ENCODE measurements at regions not wholly inside any gene's neighbourhood (a gene's known extent, or its start where the extent isn't known, plus 50 kb on each side); places are given as distances from the start of the nearest gene placed in this dataset.
"Not testable (repeated sequence)": the region's sequence is repeated elsewhere in the genome, so short reads cannot be mapped to it uniquely, and the experiment has no call there.

DNA sequence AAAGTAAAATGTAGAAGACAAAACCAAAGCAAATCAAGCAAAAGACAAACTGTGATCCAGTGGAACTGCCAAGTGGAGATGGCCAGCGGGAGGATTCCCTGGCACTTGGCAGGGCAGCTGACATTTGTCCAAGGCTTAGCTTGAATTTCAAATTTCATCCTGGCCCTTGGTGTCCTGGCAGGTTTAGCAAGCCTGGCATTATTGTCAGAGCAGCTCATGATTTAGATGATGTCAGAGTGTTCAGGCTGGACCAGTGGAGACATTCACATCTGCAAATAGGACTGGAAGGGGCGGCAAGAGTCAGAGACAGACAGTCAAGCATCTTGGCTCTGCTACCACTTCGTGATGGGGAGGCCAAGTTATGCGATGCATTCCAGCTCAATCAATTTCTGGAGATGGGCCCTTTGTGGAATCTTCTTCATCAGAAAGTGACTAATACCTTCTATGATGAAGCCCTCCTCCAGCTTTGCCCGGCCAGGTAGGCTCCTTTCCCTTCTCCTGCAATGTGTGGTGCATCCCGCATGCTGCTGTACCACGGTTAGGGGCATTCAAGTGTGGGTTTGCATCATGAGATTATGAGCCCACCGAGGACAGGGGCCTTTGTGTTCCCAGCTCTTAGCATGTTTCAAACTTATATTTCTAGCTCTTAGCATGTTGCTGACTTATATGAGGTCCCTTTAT, 199.7 kb downstream of the ANKRD30B start:
- no peak overlapping the region for H3K27ac ChIP-seq
- DNase-seq (ENCODE audit: low spot score in 2 of 2), result peak in 1 of 2 donors; percentile 61
- no peaks in the 10 kb centered on the region for H3K36me3 ChIP-seq
- no peaks in the 10 kb centered on the region for H3K4me1 ChIP-seq
- TF ChIP-seq POLR2AphosphoS5 (IDR thresholded peaks at IDR 0.05), result no peak
- no peak for TF ChIP-seq EP300 (IDR thresholded peaks at IDR 0.05)
- no peak for TF ChIP-seq POLR2A (IDR thresholded peaks at IDR 0.05)
- WGBS, result 84% methylated on average over 8 of the region's 8 CpGs
- no peaks in the 10 kb centered on the region for H3K9me3 ChIP-seq
- no peaks in the 10 kb centered on the region for H3K27me3 ChIP-seq
- no peak overlapping the region for H3K4me3 ChIP-seq

DNA sequence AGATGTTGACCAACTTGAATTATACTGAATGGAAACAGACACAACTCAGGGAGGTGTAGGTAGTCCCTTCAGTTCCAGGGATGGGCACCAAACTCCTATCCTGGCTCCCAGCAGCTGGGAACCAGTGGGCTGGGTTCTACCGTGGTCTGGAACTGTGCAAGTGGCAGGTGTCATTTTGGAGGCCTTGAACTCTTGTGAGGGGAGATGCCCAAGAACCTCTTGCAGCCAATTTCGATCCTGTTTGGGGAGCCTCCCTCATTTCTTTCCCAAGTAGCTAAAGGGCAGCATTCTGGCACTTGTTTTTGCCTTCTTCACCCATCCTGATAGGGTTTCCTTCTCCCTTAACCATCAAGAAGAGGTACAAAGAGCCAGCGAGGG, 200.2 kb downstream of the ANKRD30B start:
- H3K27ac ChIP-seq, result no peak overlapping the region
- TF ChIP-seq, protein P1, sequence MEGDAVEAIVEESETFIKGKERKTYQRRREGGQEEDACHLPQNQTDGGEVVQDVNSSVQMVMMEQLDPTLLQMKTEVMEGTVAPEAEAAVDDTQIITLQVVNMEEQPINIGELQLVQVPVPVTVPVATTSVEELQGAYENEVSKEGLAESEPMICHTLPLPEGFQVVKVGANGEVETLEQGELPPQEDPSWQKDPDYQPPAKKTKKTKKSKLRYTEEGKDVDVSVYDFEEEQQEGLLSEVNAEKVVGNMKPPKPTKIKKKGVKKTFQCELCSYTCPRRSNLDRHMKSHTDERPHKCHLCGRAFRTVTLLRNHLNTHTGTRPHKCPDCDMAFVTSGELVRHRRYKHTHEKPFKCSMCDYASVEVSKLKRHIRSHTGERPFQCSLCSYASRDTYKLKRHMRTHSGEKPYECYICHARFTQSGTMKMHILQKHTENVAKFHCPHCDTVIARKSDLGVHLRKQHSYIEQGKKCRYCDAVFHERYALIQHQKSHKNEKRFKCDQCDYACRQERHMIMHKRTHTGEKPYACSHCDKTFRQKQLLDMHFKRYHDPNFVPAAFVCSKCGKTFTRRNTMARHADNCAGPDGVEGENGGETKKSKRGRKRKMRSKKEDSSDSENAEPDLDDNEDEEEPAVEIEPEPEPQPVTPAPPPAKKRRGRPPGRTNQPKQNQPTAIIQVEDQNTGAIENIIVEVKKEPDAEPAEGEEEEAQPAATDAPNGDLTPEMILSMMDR (IDR thresholded peaks at IDR 0.05), result no peak
- no peaks in the 10 kb centered on the region for H3K27me3 ChIP-seq
- 61% methylated on average over 3 of the region's 3 CpGs for WGBS
- no peak overlapping the region for H3K4me3 ChIP-seq
- H3K4me1 ChIP-seq, result no peaks in the 10 kb centered on the region
- peak in 1 of 2 donors; percentile 57 for DNase-seq (ENCODE audit: low spot score in 2 of 2)
- peaks cover 2% of the 10 kb centered on the region for H3K9me3 ChIP-seq
- no peaks in the 10 kb centered on the region for H3K36me3 ChIP-seq

DNA sequence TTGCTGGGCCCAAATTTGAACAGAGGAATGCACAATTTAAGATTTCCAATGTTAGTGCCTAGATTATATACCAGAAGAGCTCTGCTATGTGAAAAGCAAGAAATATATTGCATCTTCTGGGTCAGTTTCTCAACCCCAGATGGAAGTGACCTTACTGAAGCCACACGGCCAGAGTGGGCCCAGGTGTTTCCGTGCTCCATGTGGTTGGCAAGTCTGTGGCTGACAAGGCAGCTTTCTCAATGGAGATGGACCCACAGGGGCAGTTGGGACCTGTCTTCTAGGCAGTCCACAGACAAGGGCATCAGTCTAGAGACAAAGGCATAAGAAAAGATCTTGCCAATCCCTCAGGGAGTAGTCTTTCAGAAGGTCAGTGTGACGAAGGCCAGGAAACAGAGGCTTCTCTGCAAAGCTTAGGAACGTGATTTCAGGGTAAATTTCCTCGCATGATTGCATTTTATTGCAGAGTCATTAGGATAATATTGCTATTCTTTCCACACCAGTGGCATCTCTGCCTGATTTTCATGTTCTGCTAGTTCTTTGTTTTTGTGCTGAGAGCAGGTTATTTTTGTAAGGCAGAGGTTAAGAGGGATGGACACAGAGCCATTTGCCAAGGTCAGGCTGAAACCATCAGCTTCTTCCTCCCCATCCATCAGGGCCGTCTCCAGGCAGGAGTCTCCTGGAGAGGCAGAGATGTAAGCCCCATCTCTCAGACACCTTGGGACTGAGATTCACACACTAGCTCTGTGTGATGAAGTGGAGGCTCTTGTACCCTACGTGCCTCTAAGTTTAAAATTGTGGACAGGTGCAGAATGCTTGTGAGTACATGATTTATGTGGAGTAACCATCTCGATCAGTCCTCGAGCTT, 202.1 kb downstream of the ANKRD30B start:
- Histone ChIP-seq H3K4me3 (no peak overlapping the region), H3K27me3 (no peaks in the 10 kb centered on the region), H3K9me3 (peaks cover 3% of the 10 kb centered on the region), H3K36me3 (no peaks in the 10 kb centered on the region), H3K4me1 (no peaks in the 10 kb centered on the region), H3K27ac (no peak overlapping the region)
- TF ChIP-seq, protein P1 (IDR thresholded peaks at IDR 0.05), result no peak
- TF ChIP-seq POLR2A (IDR thresholded peaks at IDR 0.05) (no peak), EP300 (IDR thresholded peaks at IDR 0.05) (no peak), POLR2AphosphoS5 (IDR thresholded peaks at IDR 0.05) (no peak)
- 80% methylated on average over 8 of the region's 9 CpGs for WGBS
- peak in 1 of 2 donors; percentile 12 for DNase-seq (ENCODE audit: low spot score in 2 of 2)

DNA sequence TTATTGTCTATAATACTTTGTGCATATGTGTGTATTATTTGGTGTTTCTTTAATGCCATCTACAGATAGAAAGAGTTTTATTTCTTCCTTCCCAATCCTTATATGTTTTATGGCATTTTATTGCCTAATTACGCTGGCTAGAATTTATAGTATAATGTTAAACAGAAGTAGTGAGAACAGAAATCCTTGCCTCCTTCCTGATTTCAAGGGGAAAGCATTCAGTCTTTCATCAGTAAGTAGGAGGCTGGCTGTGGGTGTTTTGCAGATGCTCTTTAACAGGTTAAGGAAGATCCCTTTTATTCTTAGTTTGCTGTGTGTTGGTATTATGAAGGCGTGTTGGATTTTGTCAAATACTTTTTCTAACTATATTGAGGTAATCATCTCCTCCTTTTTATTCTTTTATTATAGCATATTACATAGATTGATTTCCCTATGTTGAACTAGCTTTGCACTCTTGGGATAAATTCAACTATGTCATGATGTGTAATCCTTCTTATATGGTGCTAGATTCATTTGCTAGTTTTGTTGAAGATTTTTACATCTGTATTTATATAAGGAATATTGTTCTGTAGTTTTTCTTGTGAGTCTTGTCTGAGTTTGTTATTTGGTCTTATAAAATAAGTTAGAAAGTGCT, 204.6 kb downstream of the ANKRD30B start:
- not testable (repeated sequence) for H3K27ac ChIP-seq; H3K4me3 ChIP-seq; H3K36me3 ChIP-seq; H3K4me1 ChIP-seq; DNase-seq (ENCODE audit: low spot score in 2 of 2); H3K27me3 ChIP-seq; H3K9me3 ChIP-seq
- WGBS, result 87% methylated on average over 2 of the region's 2 CpGs

DNA sequence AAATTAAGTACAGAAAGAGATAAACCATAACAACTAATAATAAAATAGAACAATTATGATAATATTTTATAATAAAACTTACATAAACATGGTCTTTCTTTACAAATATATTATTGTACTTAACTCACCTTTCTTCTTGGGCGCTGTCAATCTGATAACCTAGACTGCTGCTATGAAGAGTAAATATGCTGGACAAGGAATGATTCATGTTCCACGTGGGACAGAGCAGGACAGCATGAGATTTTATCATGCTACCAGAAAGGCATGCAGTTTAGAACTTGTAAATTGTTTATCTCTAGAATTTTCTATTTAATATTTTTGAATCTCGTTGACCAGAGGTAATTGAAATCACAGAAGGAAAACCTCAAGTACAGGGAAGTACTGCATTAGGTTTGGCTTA, 210.7 kb downstream of the ANKRD30B start:
- Histone ChIP-seq H3K4me3 (no peak overlapping the region), H3K27ac (no peak overlapping the region), H3K4me1 (no peaks in the 10 kb centered on the region), H3K36me3 (no peaks in the 10 kb centered on the region), H3K9me3 (no peaks in the 10 kb centered on the region), H3K27me3 (no peaks in the 10 kb centered on the region)
- no peak for TF ChIP-seq POLR2AphosphoS5 (IDR thresholded peaks at IDR 0.05)
- TF ChIP-seq EP300 (IDR thresholded peaks at IDR 0.05), result no peak
- TF ChIP-seq, protein P1 (IDR thresholded peaks at IDR 0.05), result no peak
- 69% methylated on average over 3 of the region's 3 CpGs for WGBS
- DNase-seq (ENCODE audit: low spot score in 2 of 2), result no peak

DNA sequence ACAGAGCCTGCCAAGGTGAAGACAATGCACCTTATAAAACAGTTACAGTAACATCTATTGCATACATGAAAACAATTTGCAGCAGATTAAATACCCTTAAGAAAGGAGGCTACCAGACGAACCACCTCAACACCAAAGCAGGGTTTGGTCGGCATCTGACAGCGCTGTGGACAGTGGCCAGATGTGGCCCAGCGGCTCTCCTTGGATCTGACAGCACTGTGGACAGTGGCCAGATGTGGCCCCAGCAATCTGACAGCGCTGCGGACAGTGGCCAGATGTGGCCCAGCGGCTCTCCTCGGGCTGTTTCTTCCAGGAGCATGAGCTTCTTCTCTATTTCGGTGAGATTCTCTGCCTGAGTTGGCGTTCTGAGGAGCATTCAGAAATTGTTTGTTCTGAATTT, 211.6 kb downstream of the ANKRD30B start:
- H3K27me3 ChIP-seq, result no peaks in the 10 kb centered on the region
- no peak overlapping the region for H3K27ac ChIP-seq
- H3K4me3 ChIP-seq, result no peak overlapping the region
- WGBS, result 85% methylated on average over 10 of the region's 10 CpGs
- DNase-seq (ENCODE audit: low spot score in 2 of 2), result peak in 1 of 2 donors; percentile 13
- H3K9me3 ChIP-seq, result no peaks in the 10 kb centered on the region
- H3K4me1 ChIP-seq, result no peaks in the 10 kb centered on the region
- TF ChIP-seq, protein P1 (IDR thresholded peaks at IDR 0.05), result no peak
- TF ChIP-seq POLR2A (IDR thresholded peaks at IDR 0.05) (no peak), POLR2AphosphoS5 (IDR thresholded peaks at IDR 0.05) (no peak), EP300 (IDR thresholded peaks at IDR 0.05) (no peak)
- no peaks in the 10 kb centered on the region for H3K36me3 ChIP-seq
